Stimulated activated naive CD4-positive, alpha-beta T cell treated with Interleukin-2 at 50 U/mL for 16 hours (primary cell): ENCODE measurements at regions not wholly inside any gene's neighbourhood (a gene's known extent, or its start where the extent isn't known, plus 50 kb on each side); places are given as distances from the start of the nearest gene placed in this dataset.
"Not testable (repeated sequence)": the region's sequence is repeated elsewhere in the genome, so short reads cannot be mapped to it uniquely, and the experiment has no call there.

ENCODE experiments used
- DNase-seq: peaks from one replicate; lab custom pipeline; 2025; lab: John Stamatoyannopoulos, UW

DNA sequence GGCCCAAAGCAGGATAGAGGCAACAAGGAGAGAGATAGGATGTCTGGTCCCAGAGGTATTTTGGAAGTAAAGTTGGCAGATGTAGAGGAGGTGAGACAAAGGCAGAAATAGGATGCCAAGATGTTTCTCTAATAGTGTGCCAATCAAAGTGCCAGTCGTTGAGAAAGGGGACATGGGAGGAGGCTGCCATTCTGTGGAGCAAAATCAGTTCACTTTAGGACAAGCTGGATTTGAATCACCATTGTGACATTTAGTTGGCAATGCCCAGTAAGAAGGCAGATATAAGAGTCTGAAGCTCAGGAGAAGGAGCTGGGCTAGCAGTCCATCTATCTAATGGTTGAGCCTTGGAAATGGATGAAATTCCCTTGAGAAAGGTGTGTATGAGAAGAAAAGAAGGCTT, 53.8 kb downstream of the ADRB2 start:
- DNase-seq = no peak

DNA sequence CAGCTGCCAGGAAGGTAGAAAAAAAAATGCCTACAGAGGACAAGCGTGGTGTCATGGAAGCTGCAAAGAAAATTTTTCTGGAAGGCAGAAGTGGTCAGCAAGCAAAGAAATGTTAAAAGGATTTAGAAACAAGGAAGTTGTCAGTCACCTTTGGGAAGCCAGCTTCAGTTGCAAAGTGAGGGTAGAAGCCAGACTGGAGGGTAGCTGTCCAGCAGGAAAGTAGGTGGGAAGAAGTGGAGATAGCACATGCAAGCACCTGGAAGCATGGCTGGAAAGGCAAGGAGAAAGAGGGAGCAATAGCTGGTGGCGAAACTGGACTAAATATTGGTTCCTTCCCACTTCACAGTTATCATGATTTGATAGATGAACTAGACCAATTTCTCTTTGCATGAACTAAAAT, 54.3 kb downstream of the ADRB2 start:
- no peak for DNase-seq

DNA sequence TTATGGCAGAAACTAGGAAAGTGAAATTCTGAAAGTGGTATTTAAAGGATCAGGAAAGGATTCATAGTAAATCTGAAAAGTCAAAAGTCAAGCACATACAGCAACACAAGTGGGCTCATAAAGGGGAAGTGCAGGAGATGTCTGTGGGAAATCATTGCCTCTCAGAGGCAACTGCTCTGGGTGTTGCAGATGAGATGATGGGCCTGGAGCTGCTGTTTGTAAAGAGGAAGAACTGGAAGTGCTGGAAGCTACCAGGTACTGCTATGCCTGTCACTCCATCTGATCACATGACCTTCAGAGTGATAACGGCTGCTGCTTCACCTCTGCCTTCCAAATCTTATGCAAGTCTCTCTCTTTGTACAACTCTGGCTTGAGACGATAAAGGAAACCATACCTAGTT, 55.9 kb downstream of the ADRB2 start:
- no peak for DNase-seq

DNA sequence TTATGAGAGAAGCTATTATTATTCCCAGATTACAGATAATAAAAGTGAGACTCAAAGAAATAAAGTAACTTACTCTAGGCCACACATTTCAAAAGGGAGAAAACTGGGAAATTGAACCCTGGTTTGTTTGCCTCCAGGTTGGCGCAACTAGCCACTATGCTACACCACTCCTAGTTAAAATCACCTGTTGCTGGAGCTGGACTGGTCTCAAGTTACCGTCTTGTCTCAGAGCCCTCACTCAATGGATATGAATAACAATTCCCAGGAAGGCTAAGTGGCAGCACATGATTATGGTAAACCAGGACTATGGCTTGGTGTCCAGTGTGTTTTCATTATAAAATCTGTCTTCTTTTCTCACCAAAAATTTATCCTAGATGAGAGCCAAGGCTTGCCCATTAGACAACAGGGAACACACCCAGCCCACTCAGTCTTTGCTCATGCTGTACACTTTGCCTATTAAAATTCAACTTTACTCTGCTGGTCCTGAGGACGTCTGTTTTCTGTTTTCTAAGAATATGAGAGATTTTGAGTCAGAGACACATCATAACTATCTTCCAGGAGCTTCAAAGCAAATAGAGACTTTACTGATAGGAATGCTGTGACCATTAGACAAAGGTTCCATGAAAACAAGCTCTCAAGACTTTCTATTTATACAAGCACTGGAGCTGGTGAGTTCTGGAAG, 58.1 kb downstream of the ADRB2 start:
- DNase-seq = no peak

DNA sequence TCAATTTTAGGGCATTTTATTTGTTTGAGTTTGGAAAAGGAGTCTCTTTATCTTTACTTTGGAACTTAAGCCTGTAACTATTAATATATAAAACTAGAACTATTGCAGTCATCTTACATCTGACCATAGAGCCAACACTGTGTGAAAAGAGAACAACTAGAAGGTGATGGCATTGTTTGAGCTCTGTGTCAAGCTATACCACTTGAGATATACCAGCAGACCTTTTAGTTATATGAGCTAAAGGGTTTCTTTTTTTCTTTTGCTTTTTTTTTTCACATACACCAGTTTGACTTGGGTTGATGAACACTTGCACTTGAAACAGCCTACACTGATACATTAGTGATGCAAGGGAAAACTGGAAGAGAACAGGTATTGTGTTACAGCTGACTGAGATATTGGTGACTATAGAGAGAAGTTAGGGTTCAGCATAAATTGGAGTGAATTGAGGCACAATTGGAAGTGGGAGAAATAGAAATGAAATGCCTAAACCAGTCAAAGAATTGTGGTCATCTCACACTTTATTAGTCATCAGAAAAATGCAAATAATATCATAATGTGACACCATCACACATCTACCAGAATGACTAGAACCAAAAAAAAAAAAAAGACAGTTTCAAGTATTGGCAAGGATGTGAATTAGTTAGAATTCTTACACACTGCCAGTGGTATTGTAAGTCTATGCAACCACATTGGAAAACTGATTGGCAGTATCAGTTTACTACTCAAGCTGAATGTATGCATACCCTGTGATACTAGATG, 60.9 kb downstream of the ADRB2 start:
- no peak for DNase-seq

DNA sequence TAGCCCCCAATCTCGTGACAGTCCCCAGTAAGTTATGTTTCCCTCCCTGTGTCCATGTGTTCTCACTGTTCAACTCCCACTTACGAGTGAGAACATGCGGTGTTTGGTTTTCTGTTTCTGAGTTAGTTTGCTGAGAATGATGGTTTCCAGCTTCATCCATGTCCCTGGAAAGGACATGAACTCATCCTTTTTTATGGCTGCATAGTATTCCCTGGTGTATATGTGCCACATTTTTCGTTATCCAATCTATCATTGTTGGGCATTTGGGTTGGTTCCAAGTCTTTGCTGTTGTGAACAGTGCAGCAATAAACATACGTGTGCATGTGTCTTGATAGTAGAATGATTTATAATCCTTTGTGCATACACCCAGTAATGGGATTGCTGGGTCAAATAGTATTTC, 63.5 kb downstream of the ADRB2 start:
- DNase-seq = not testable (repeated sequence)

DNA sequence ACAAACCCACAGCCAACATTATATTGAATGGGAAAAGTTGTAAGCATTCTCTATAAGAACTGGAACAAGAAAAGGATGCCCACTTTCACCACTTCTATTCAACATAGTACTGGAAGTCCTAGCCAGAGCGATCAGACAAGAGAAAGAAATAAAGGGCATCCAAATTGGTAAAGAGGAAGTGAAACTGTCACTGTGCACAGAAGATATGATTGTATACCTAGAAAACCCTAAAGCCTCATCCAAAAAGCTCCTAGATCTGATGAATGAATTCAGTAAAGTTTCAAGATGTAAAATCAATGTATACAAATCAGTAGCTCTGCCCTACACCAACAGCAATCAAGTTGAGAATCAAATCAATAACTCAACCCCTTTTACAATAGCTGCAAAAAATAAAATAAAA, 69.0 kb downstream of the ADRB2 start:
- not testable (repeated sequence) for DNase-seq

DNA sequence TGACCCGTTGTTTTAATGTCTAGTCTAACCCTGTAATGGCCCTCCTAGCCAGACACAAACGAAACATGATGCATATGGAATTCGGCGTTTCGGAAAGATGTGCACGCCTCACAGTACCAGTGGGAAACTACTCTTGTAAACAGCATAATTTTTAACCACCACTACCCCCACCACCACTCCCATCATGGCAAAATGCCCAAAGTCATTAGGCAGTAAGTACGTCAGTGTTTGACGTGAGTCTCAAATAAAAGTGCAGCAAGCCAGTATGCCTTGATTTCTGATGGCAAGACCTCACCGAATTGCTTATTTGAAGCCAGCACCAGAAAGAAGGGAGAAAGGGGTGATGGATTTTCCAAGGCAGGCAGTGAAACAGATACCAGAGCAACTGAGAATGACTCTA, 71.4 kb downstream of the ADRB2 start:
- DNase-seq = no peak

DNA sequence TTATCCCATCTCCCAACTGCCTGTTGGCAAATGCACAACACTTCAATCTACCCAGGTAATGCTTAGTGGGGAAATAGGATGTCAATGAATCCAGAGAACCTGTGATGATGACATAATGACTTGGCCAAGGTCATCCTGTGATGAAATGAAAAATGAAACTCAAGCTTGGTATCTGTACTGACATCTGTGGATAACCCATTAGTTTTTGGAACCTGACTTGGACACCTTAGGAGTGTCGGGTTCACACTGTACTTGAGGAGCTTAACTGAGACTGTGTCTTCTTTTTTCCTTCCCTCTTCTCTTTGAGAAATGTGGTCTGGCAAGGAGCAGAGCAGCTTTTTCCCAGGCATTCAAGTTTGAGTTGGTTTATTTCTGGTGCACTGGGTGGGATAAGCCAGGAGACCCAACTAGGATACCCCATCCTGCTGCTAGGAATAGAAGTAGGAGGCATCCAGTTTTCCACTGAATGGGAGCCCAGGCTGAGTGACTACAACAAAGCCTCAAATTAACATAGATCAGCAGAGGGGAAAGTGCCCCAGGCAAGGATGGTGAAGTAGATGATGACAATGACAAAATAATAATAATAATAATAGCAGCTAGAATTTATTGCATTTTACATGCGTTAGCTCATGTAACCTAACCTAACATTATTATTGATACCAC, 72.1 kb downstream of the ADRB2 start:
- DNase-seq = no peak

DNA sequence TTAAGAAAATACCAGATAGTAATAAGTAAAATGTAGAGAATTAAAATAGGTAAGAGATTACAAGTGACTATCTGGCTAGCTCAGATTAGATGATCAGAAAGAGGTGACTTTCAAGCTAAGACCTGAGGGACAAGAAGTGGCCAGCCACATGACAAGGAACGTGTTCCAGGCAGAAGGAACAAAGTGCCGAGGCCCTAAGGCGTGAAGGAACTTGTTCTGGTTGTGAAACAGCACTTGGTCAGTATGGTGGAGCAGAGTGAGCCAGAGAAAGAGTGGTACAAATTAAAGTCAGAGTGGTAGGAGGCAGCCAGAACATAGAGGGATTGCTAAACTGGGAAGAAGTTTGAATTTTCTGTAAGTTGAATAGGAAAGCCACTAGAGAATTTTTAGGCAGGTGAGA, 73.6 kb downstream of the ADRB2 start:
- DNase-seq = no peak

DNA sequence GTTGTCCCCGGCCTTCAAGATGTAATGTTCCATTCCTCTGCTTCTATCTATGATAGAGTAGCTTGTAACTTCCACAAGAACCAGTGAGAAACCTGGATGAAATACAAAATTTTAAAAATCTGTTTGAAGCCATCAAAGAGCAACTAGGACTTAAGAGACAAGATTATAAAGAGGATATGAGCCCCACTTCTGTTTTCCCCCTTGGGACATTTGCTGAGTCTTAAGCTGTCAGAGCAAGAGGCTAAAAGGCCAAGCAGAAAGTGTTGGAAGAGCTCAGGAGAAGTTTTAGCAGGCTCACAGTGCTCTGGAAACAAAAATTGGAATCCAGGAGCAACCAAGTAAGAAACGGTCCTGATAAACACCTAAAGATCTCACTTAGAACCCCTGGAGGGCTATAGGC, 76.1 kb downstream of the ADRB2 start:
- DNase-seq = no peak

DNA sequence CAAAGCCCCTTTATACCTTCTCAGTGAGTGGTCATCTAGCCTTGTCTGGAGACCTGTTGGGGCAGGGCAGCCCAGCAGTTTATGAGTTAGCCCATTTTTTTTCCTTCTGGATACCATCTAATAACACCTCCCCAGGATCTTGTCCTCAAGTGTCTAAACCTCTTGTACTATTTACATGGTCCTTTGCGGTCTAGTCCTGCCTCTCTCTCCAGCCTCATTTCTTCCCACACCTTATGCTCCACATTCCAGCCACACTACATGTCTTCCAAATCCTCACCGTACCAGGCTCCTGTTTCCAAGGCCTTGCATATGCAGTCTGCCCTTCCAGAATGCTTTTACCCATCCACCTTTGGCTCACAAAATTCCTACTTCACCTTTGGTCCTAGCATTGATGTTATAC, 77.2 kb downstream of the ADRB2 start:
- DNase-seq = no peak

DNA sequence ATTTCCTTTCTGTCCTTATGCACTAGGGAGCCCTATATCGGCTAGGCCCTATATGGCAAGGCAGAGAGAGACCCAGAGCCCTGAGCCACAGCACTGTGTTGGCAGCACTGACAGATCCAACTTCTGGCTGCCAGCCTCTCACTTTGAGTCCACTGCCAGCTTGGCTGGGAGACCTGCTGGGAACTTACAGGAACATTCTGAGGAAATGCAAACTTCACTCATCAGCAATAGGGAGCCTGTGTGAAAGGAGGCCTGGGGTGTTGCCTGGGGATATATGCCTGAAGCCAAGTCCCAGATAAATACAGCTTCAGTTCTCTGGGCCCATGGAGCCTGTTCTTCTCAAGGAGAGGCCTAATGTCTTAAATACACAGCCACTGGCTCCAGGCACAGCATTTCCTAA, 78.0 kb downstream of the ADRB2 start:
- DNase-seq = no peak

DNA sequence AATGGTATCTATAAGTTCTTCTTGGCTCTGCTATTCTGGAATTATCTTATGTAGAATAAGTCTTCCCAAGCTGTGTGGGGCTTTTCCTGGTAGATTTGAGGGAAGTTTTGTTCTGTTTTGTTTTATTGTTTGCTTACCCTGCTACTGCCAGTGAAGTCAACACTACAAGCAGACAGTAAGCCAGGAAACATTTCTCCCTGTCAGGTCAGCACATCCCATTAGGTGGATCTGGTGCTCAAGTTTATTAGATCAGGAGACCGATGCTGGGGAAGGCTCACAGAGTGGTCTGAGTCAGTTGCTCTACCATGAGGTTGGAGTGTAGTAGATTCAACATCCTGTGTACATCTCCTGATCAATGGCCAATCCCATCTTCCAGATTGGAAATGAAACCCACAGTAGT, 79.1 kb downstream of the ADRB2 start:
- DNase-seq = no peak

DNA sequence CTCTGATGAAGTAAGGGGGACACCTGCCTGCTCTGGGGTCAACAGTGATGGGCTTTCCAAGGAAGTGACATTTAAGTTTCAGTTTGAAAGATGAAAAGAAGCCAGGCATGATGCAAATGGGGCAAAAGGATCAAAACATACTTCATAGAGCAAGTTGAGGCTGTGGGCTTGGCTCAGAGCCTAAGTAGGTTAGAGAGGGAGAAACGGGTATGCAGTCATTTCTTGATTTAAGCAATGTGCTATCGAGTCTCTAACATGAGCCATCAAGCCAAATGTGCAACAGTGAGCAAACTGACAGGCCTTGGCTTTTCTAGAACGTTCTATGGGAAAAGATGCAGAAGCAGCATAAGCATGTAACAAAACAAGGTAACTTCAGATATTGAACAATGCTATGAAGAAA, 80.6 kb downstream of the ADRB2 start:
- DNase-seq = no peak

DNA sequence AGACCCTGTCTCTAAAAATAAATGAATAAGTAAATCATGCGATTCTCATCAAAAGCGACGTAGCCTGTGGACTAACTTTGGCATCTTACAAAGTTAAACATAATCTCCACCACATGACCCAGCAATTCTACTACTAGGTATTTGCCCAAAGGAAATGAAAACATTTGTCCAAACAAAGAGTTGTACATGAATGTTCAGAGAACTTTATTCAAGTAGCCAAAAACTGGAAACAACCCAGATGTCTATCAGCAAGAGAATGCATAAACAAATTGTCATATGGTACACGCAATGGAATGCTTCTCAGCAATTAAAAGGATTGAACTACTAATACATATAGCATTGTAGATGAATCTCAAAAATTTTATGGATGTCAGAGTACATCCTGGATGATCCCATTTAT, 82.6 kb downstream of the ADRB2 start:
- no peak for DNase-seq

DNA sequence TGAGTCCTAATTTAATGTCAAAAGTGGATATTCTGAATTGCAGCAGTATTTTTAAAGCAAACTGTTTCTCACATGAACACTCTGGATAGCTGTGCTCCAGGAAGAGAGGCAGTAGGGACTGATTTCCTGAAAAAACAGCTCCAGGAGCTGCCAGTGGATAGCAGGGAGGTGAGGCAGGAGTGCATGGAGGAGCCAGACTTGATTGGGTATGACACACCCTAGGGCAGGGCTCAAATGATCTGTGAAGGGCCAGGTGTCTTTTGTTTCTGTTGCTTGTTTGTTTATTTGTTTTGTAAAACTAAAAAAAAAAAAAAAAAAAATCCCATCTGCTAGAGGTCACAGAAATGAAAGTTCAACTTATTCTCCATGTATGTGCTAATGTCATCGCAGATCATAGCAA, 83.4 kb downstream of the ADRB2 start:
- DNase-seq = no peak

DNA sequence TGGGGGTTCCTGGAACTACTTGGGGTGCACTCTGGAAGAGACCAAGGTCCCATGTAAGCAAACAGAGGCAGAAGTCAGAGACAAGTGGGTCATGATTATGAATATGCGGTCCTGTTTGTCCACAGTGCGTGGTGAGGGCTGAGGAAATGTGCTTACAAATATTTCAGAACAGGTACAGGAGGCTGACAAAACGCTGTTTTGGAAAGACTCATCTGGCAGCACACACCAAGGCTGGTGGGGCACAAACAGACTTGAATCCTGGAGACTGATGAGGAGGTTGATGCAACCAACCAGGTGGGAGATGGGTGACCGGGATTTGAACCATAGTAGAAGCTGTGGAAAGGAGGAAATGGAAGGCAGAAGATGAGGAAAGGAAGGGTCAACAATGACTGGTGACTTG, 83.8 kb downstream of the ADRB2 start:
- DNase-seq = no peak

DNA sequence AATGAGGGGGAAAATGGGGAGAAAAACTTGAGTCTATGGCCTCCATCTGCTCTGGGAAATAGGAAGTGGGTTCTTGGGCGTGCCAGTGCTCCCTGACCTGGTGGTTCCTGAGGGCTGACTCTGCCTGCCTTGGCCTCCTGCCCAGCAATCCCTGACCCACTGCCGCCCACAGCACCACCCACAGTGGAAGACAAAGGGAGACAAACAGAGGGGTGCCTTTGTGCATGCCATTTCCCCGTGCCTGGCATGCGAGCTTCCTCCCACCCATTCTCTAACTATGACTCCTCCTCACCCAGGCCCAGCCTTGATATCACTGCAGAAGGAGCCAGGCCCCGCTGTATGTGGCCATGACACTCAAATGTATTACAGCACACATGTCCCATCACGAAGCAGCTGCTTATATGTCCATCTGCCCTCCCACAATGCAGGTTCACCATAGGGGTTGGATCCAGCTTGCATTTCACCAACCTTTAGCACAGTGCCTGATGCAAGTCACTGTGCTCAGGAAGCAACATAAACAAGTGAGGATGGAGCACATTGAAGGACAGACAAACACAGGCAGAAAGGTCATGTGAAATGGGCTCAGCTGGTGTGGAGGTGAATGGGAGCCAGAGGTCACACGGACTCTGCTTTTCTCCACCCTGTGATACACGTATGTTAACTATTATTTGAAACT, 84.4 kb downstream of the ADRB2 start:
- peak; percentile 6 for DNase-seq

DNA sequence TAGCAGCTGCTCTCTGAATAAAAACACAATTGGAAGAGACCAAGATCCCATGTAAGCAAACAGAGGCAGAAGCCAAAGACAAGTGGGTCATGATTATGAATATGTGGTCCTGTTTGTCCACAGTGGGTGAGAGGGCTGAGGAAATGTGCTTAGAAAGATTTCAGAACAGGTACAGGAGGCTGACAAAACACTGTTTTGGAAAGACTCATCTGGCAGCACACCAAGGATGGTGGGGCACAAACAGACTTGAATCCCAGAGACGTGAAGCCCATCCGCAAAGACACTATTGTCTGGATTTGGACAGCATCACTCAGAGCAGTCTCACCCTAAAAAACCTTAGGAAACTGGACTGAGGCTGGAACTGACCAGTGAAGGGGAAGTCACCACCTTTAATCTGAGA, 85.0 kb downstream of the ADRB2 start:
- DNase-seq = no peak

DNA sequence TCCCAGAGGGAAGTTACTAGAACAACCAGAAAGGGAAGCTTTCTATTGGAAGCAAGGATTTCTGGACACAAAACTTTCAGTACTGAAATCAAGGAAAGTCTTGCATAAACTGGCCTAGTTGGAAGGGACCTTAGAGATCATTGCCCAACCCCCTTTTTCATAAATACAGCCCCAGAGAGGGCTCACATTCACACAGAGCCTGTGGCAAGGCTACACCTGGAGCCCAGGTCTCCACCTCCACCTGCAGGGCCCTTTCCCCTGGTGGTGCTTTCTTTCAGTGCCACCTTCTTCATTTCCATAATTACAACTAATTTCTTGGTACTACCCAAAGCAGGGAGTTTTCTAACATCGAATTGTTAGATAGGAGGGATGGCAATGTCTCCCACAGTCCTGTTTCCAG, 85.7 kb downstream of the ADRB2 start:
- no peak for DNase-seq

DNA sequence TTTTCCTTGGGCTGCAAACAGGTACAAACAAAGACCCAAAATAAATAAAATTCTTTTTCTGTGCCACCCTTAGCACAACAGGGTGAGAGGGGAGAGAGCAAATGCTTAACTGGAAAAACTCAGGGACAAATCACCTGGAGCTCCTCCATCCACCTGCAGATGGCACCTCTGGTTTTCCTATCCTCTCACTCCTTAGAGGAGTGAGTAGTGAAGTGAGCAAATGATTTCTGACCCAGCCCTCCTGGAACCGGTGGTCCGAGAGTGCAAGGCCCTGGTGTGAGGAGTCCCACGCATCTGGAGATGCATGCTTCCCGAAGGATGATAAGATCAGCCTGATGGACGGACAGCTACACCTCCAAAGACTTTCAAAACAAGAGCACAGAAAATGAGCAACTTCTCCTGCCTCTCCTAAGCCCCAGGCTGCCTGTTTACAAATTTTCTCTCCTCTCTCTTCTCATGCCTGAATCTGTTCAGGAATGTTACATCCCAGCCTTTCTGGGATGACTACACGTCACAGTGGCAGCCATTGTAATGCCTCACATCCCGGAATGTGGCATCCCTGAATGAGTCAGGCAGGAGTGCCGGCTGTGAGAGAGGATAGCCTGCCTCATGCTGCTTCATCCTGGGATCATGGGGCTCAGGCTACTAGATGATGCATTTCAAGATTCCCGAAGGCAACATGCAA, 86.4 kb downstream of the ADRB2 start:
- DNase-seq = no peak
